ENCODE measurements at regions not wholly inside any gene's neighbourhood (a gene's known extent, or its start where the extent isn't known, plus 50 kb on each side); places are given as distances from the start of the nearest gene placed in this dataset.

DNA sequence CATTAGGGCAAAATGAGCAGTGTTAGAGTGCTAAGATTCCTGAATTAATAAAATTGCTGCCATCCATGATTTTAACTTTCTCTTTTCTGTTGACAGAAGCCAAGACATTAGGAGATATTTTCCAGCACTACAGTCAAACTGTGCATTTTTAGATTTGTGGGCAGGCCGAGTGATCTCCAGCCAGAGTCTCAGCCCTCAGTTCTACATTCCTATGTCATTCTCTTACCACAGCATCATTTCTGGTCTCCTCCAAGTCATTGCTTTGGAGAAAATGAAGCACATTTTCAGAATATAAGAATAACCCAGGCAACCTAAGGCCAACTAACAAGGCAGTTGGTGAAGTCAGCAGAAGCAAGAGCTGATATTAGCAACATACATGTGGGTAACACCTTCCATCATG, 74.6 kb upstream of the NUDT7 start:
- TF ChIP-seq CTCF (conservative IDR thresholded peaks at IDR 0.05; ENCODE audit: low read length) (no peak), EZH2phosphoT487 (IDR thresholded peaks at IDR 0.05; ENCODE audit: borderline replicate concordance) (no peak)

All from Loucy (cell line).